ENCODE measurements at regions not wholly inside any gene's neighbourhood (a gene's known extent, or its start where the extent isn't known, plus 50 kb on each side); places are given as distances from the start of the nearest gene placed in this dataset.

GRCh38 chr7:31413766-31414165, 73.2 kb upstream of the NEUROD6 start:
- Histone ChIP-seq H3K4me3 (ENCODE audit: low read depth, low read length) (no peak overlapping the region), H3K9me3 (ENCODE audit: control insufficient read depth, insufficient read depth, low read length) (no peaks in the 10 kb centered on the region), H3K27me3 (ENCODE audit: control insufficient read depth, insufficient read depth, low read length) (no peaks in the 10 kb centered on the region), H3K27ac (ENCODE audit: low read depth, low read length) (no peak overlapping the region)
- ChIA-PET POLR2A (no interaction called here), CTCF (no interaction called here)
- no peak for DNase-seq (ENCODE audit: low read depth, low spot score)
- TF ChIP-seq CTCF (IDR thresholded peaks at IDR 0.05; ENCODE audit: low read depth, low read length) = no peak

GRCh38 chr7:31416381-31416870, 75.9 kb upstream of the NEUROD6 start:
- H3K27me3 ChIP-seq (ENCODE audit: control insufficient read depth, insufficient read depth, low read length) = no peaks in the 10 kb centered on the region
- H3K9me3 ChIP-seq (ENCODE audit: control insufficient read depth, insufficient read depth, low read length) = no peaks in the 10 kb centered on the region
- no peak for TF ChIP-seq CTCF (IDR thresholded peaks at IDR 0.05; ENCODE audit: low read depth, low read length)
- no peak overlapping the region for H3K27ac ChIP-seq (ENCODE audit: low read depth, low read length)
- DNase-seq (ENCODE audit: low read depth, low spot score) = no peak
- ChIA-PET POLR2A (no interaction called here), CTCF (no interaction called here)
- H3K4me3 ChIP-seq (ENCODE audit: low read depth, low read length) = no peak overlapping the region

- Histone ChIP-seq H3K27me3 (ENCODE audit: control insufficient read depth, insufficient read depth, low read length) (no peaks in the 10 kb centered on the region), H3K27ac (ENCODE audit: low read depth, low read length) (no peak overlapping the region), H3K4me3 (ENCODE audit: low read depth, low read length) (no peak overlapping the region), H3K9me3 (ENCODE audit: control insufficient read depth, insufficient read depth, low read length) (no peaks in the 10 kb centered on the region)
- ChIA-PET CTCF (interaction anchor here (0.7 to 2.2 kb wide), 2 partner anchors 25 to 285 kb away, joined by 3 to 8 read pairs; no protein-coding TSS in a partner anchor), POLR2A (no interaction called here)
- no peak for TF ChIP-seq CTCF (IDR thresholded peaks at IDR 0.05; ENCODE audit: low read depth, low read length)
- no peak for DNase-seq (ENCODE audit: low read depth, low spot score)
Observed at GRCh38 chr7:31418928-31419327, 78.4 kb upstream of the NEUROD6 start.

- ChIA-PET CTCF (interaction anchor here (0.7 to 2.2 kb wide), 3 partner anchors 24 to 285 kb away, joined by 3 to 9 read pairs (median 8); no protein-coding TSS in a partner anchor), POLR2A (no interaction called here)
- no peak overlapping the region for H3K4me3 ChIP-seq (ENCODE audit: low read depth, low read length)
- H3K27me3 ChIP-seq (ENCODE audit: control insufficient read depth, insufficient read depth, low read length) = no peaks in the 10 kb centered on the region
- no peak for TF ChIP-seq CTCF (IDR thresholded peaks at IDR 0.05; ENCODE audit: low read depth, low read length)
- no peak overlapping the region for H3K27ac ChIP-seq (ENCODE audit: low read depth, low read length)
- no peak for DNase-seq (ENCODE audit: low read depth, low spot score)
- H3K9me3 ChIP-seq (ENCODE audit: control insufficient read depth, insufficient read depth, low read length) = no peaks in the 10 kb centered on the region
Observed at GRCh38 chr7:31419505-31420055, 79.1 kb upstream of the NEUROD6 start.

- no peak overlapping the region for H3K4me3 ChIP-seq (ENCODE audit: low read depth, low read length)
- no peaks in the 10 kb centered on the region for H3K27me3 ChIP-seq (ENCODE audit: control insufficient read depth, insufficient read depth, low read length)
- CTCF ChIA-PET = interaction anchor here (1.9 kb wide), 1 partner anchor 23 kb away, joined by 9 read pairs; no protein-coding TSS in a partner anchor
- no peaks in the 10 kb centered on the region for H3K9me3 ChIP-seq (ENCODE audit: control insufficient read depth, insufficient read depth, low read length)
- DNase-seq (ENCODE audit: low read depth, low spot score) = no peak
- POLR2A ChIA-PET = no interaction called here
- no peak overlapping the region for H3K27ac ChIP-seq (ENCODE audit: low read depth, low read length)
- TF ChIP-seq CTCF (IDR thresholded peaks at IDR 0.05; ENCODE audit: low read depth, low read length) = no peak
Observed at GRCh38 chr7:31420948-31421347, 80.4 kb upstream of the NEUROD6 start.
